ENCODE measurements at regions not wholly inside any gene's neighbourhood (a gene's known extent, or its start where the extent isn't known, plus 50 kb on each side); places are given as distances from the start of the nearest gene placed in this dataset.
"Not testable (repeated sequence)": the region's sequence is repeated elsewhere in the genome, so short reads cannot be mapped to it uniquely, and the experiment has no call there.

- Histone ChIP-seq H3K27me3 (ENCODE audit: insufficient read depth, insufficient read length) (no peaks in the 10 kb centered on the region), H3K36me3 (ENCODE audit: insufficient read depth, insufficient read length, low read length) (no peaks in the 10 kb centered on the region), H3K4me3 (ENCODE audit: insufficient read length, low read depth) (no peak overlapping the region), H3K9ac (ENCODE audit: insufficient read length, low read depth) (no peak overlapping the region), H3K9me3 (ENCODE audit: insufficient read depth, low read length) (peaks cover 4% of the 10 kb centered on the region; the same call in 1 of the 2 replicates), H3K4me1 (ENCODE audit: insufficient read depth, insufficient read length) (no peaks in the 10 kb centered on the region)
- TF ChIP-seq SUZ12 (IDR thresholded peaks at IDR 0.05; ENCODE audit: extremely low read depth, insufficient read depth, insufficient read length) (no peak), ZNF274 (IDR thresholded peaks at IDR 0.05; ENCODE audit: low read depth, low read length) (no peak), YY1 (IDR thresholded peaks at IDR 0.05; ENCODE audit: insufficient read depth, insufficient read length) (no peak)
- no peak for DNase-seq (ENCODE audit: low read depth, low spot score)
Measured at GRCh38 chr14:28303248-28303647, 463.3 kb upstream of the FOXG1 start.

DNA sequence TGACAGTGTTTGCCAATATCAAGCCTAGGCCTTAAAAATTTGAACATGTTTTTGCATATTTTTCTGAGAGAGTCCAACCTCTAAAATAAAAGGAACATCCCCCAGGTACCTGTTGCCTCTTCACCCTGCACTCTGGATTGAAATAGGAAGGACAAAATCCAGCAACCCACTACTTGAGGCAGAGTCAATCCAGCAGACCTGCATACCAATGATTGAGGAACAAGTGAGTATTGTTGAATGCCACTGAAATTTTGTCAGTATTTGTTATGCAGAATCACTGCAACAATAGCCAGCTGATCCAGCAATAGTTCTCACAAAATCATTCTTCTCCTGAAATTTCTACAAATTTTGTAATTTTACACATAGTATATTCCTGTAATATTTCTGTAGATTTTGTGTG lies 460.6 kb upstream of the FOXG1 start:
- TF ChIP-seq SUZ12 (IDR thresholded peaks at IDR 0.05; ENCODE audit: extremely low read depth, insufficient read depth, insufficient read length) = no peak
- no peak for TF ChIP-seq ZNF274 (IDR thresholded peaks at IDR 0.05; ENCODE audit: low read depth, low read length)
- no peak for TF ChIP-seq YY1 (IDR thresholded peaks at IDR 0.05; ENCODE audit: insufficient read depth, insufficient read length)
- Histone ChIP-seq H3K9ac (ENCODE audit: insufficient read length, low read depth) (no peak overlapping the region), H3K4me1 (ENCODE audit: insufficient read depth, insufficient read length) (no peaks in the 10 kb centered on the region), H3K4me3 (ENCODE audit: insufficient read length, low read depth) (no peak overlapping the region), H3K36me3 (ENCODE audit: insufficient read depth, insufficient read length, low read length) (no peaks in the 10 kb centered on the region), H3K27me3 (ENCODE audit: insufficient read depth, insufficient read length) (no peaks in the 10 kb centered on the region), H3K9me3 (ENCODE audit: insufficient read depth, low read length) (peaks cover 4% of the 10 kb centered on the region; the same call in 1 of the 2 replicates)
- DNase-seq (ENCODE audit: low read depth, low spot score) = no peak

GRCh38 chr14:28307506-28307905 lies 459.1 kb upstream of the FOXG1 start:
- no peaks in the 10 kb centered on the region for H3K9me3 ChIP-seq (ENCODE audit: insufficient read depth, low read length)
- DNase-seq (ENCODE audit: low read depth, low spot score) = no peak
- H3K9ac ChIP-seq (ENCODE audit: insufficient read length, low read depth) = no peak overlapping the region
- no peaks in the 10 kb centered on the region for H3K27me3 ChIP-seq (ENCODE audit: insufficient read depth, insufficient read length)
- H3K36me3 ChIP-seq (ENCODE audit: insufficient read depth, insufficient read length, low read length) = no peaks in the 10 kb centered on the region
- no peak for TF ChIP-seq YY1 (IDR thresholded peaks at IDR 0.05; ENCODE audit: insufficient read depth, insufficient read length)
- TF ChIP-seq ZNF274 (IDR thresholded peaks at IDR 0.05; ENCODE audit: low read depth, low read length) = no peak
- no peak for TF ChIP-seq SUZ12 (IDR thresholded peaks at IDR 0.05; ENCODE audit: extremely low read depth, insufficient read depth, insufficient read length)
- no peaks in the 10 kb centered on the region for H3K4me1 ChIP-seq (ENCODE audit: insufficient read depth, insufficient read length)
- H3K4me3 ChIP-seq (ENCODE audit: insufficient read length, low read depth) = no peak overlapping the region

GRCh38 chr14:28308734-28309133 lies 457.9 kb upstream of the FOXG1 start:
- H3K27me3 ChIP-seq (ENCODE audit: insufficient read depth, insufficient read length) = no peaks in the 10 kb centered on the region
- H3K4me3 ChIP-seq (ENCODE audit: insufficient read length, low read depth) = no peak overlapping the region
- no peaks in the 10 kb centered on the region for H3K36me3 ChIP-seq (ENCODE audit: insufficient read depth, insufficient read length, low read length)
- H3K9ac ChIP-seq (ENCODE audit: insufficient read length, low read depth) = no peak overlapping the region
- H3K9me3 ChIP-seq (ENCODE audit: insufficient read depth, low read length) = no peaks in the 10 kb centered on the region
- no peak for DNase-seq (ENCODE audit: low read depth, low spot score)
- no peak for TF ChIP-seq YY1 (IDR thresholded peaks at IDR 0.05; ENCODE audit: insufficient read depth, insufficient read length)
- TF ChIP-seq ZNF274 (IDR thresholded peaks at IDR 0.05; ENCODE audit: low read depth, low read length) = no peak
- TF ChIP-seq SUZ12 (IDR thresholded peaks at IDR 0.05; ENCODE audit: extremely low read depth, insufficient read depth, insufficient read length) = no peak
- H3K4me1 ChIP-seq (ENCODE audit: insufficient read depth, insufficient read length) = no peaks in the 10 kb centered on the region

DNA sequence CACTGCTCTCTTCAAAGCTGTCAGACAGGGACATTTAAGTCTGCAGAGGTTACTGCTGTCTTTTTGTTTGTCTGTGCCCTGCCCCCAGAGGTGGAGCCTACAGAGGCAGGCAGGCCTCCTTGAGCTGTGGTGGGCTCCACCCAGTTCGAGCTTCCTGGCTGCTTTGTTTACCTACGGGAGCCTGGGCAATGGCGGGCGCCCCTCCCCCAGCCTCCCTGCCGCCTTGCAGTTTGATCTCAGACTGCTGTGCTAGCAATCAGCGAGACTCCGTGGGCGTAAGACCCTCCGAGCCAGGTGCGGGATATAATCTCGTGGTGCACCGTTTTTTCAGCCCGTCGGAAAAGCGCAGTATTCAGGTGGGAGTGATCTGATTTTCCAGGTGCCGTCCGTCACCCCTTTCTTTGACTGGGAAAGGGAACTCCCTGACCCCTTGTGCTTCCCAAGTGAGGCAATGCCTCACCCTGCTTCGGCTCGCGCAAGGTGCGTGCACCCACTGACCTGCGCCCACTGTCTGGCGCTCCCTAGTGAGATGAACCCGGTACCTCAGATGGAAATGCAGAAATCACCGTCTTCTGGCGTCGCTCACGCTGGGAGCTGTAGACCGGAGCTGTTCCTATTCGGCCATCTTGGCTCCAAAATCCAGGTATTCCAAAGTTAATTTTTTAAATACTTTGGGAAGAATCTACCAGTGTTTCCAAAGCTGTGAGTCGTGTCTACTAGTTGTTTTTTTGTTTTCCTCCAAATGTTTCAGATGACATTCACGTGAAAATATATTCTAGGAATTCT lies 448.5 kb upstream of the FOXG1 start:
- not testable (repeated sequence) for H3K4me1 ChIP-seq (ENCODE audit: insufficient read depth, insufficient read length); DNase-seq (ENCODE audit: low read depth, low spot score); H3K36me3 ChIP-seq (ENCODE audit: insufficient read depth, insufficient read length, low read length); H3K27me3 ChIP-seq (ENCODE audit: insufficient read depth, insufficient read length); H3K9me3 ChIP-seq (ENCODE audit: insufficient read depth, low read length)
- peak overlapping the region; percentile 61 for H3K9ac ChIP-seq (ENCODE audit: insufficient read length, low read depth)
- H3K4me3 ChIP-seq (ENCODE audit: insufficient read length, low read depth) = peak overlapping the region; percentile 45

- Histone ChIP-seq H3K4me3 (ENCODE audit: insufficient read length, low read depth) (no peak overlapping the region), H3K36me3 (ENCODE audit: insufficient read depth, insufficient read length, low read length) (no peaks in the 10 kb centered on the region), H3K9me3 (ENCODE audit: insufficient read depth, low read length) (0 out of 2 replicates have a peak, but pooled peaks cover 5% of the 10 kb centered on the region), H3K27me3 (ENCODE audit: insufficient read depth, insufficient read length) (no peaks in the 10 kb centered on the region), H3K4me1 (ENCODE audit: insufficient read depth, insufficient read length) (no peaks in the 10 kb centered on the region), H3K9ac (ENCODE audit: insufficient read length, low read depth) (no peak overlapping the region)
- no peak for TF ChIP-seq ZNF274 (IDR thresholded peaks at IDR 0.05; ENCODE audit: low read depth, low read length)
- no peak for TF ChIP-seq YY1 (IDR thresholded peaks at IDR 0.05; ENCODE audit: insufficient read depth, insufficient read length)
- TF ChIP-seq SUZ12 (IDR thresholded peaks at IDR 0.05; ENCODE audit: extremely low read depth, insufficient read depth, insufficient read length) = no peak
- DNase-seq (ENCODE audit: low read depth, low spot score) = no peak
Measured at GRCh38 chr14:28321475-28322244, 444.9 kb upstream of the FOXG1 start.

DNA sequence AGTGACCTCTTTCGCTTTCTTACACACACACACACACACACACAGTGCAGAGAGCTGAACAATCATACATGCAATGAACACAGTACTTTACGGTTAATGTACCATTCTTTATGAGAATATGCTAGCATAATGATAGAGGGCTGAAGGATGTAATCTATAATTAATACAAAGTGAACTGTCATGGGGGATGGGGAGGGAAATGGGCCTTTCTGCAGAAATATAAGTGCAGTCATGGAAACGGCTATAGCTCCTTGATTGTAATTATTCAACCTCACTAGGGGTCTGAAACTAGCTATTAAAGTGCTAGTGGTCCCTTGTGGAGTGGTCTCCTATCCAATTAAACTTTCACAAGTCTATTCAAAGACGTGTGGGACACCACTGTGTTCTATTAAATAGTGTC lies 443.2 kb upstream of the FOXG1 start:
- H3K4me1 ChIP-seq (ENCODE audit: insufficient read depth, insufficient read length) = no peaks in the 10 kb centered on the region
- no peak overlapping the region for H3K9ac ChIP-seq (ENCODE audit: insufficient read length, low read depth)
- no peak for TF ChIP-seq SUZ12 (IDR thresholded peaks at IDR 0.05; ENCODE audit: extremely low read depth, insufficient read depth, insufficient read length)
- TF ChIP-seq ZNF274 (IDR thresholded peaks at IDR 0.05; ENCODE audit: low read depth, low read length) = no peak
- TF ChIP-seq YY1 (IDR thresholded peaks at IDR 0.05; ENCODE audit: insufficient read depth, insufficient read length) = no peak
- 0 out of 2 replicates have a peak, but pooled peaks cover 5% of the 10 kb centered on the region for H3K9me3 ChIP-seq (ENCODE audit: insufficient read depth, low read length)
- H3K4me3 ChIP-seq (ENCODE audit: insufficient read length, low read depth) = no peak overlapping the region
- H3K27me3 ChIP-seq (ENCODE audit: insufficient read depth, insufficient read length) = no peaks in the 10 kb centered on the region
- H3K36me3 ChIP-seq (ENCODE audit: insufficient read depth, insufficient read length, low read length) = no peaks in the 10 kb centered on the region
- no peak for DNase-seq (ENCODE audit: low read depth, low spot score)
